H1 (cell line): ENCODE measurements at regions not wholly inside any gene's neighbourhood (a gene's known extent, or its start where the extent isn't known, plus 50 kb on each side); places are given as distances from the start of the nearest gene placed in this dataset.

ENCODE experiments used
- CTCF ChIP-seq, 3 experiments: IDR thresholded peaks; 1 replicate in 2 of 3; 2 replicates in 1 of 3; pipeline versions ENCODE4 v1.5.1 to v1.6.1; 2011; ENCODE audit warnings: low read length in 3 of 3, mild to moderate bottlenecking in 3 of 3, inconsistent platforms in 2 of 3, low read depth in 1 of 3, moderate library complexity in 1 of 3; ENCODE audit not compliant: insufficient read depth in 1 of 3; ENCODE audit errors: control extremely low read depth in 1 of 3
- KDM5A ChIP-seq: fragments of 200-600 bp; IDR thresholded peaks from 2 replicates; pipeline ENCODE4 v1.7.1; 2012; ENCODE audit warnings: mild to moderate bottlenecking, low read length, inconsistent platforms, mixed read lengths
- NANOG ChIP-seq: IDR thresholded peaks from 2 replicates; pipeline ENCODE4 v1.6.1; 2011; ENCODE audit warnings: low read length, low read depth, mild to moderate bottlenecking, inconsistent platforms; ENCODE audit not compliant: insufficient read depth, poor library complexity, severe bottlenecking
- POLR2AphosphoS5 ChIP-seq: IDR thresholded peaks from 2 replicates; pipeline ENCODE4 v1.6.1; 2011; ENCODE audit warnings: low read depth, low read length
- RAD21 ChIP-seq, 2 experiments: IDR thresholded peaks in 1 of 2; conservative IDR thresholded peaks in 1 of 2; 2 replicates each; pipeline ENCODE4 v1.6.1; 2011; ENCODE audit warnings: low read depth in 2 of 2, low read length in 2 of 2, improper control_type of control experiment in 1 of 2, inconsistent platforms in 1 of 2, mild to moderate bottlenecking in 1 of 2, moderate library complexity in 1 of 2
- TCF12 ChIP-seq: IDR thresholded peaks from 2 replicates; pipeline ENCODE4 v1.6.1; 2011; ENCODE audit warnings: low read depth, mild to moderate bottlenecking, low read length

- no peak for TF ChIP-seq TCF12
- no peak for TF ChIP-seq CTCF (IDR thresholded peaks at IDR 0.05; ENCODE audit: control extremely low read depth in 1 of 3, insufficient read depth in 1 of 3, low read depth in 1 of 3, low read length in 3 of 3)
- no peak for TF ChIP-seq RAD21 (IDR thresholded peaks at IDR 0.05 in 1 of 2, conservative IDR thresholded peaks at IDR 0.05 in 1 of 2; ENCODE audit: low read depth in 2 of 2, low read length in 2 of 2)
- no peak for TF ChIP-seq NANOG
- no peak for TF ChIP-seq KDM5A
- TF ChIP-seq POLR2AphosphoS5, result no peak
Measured at GRCh38 chrX:13263560-13264251, 56.1 kb downstream of the ATXN3L start.
